Stimulated activated CD4-positive, alpha-beta T cell treated with anti-CD3 and anti-CD28 coated beads, TNF-alpha, amount 100 ng/mL, for 24 hours (primary cell): ENCODE measurements at regions not wholly inside any gene's neighbourhood (a gene's known extent, or its start where the extent isn't known, plus 50 kb on each side); places are given as distances from the start of the nearest gene placed in this dataset.
"Not testable (repeated sequence)": the region's sequence is repeated elsewhere in the genome, so short reads cannot be mapped to it uniquely, and the experiment has no call there.

Source experiments
- DNase-seq, 3 experiments: peaks; one replicate each; pipeline ENCODE4 v3.0.0-alpha.2; 2020; ENCODE audit warnings: low read depth in 3 of 3

- DNase-seq: no peak
Measured at GRCh38 chr3:153440311-153440710, 278.3 kb downstream of the RAP2B start.

DNA sequence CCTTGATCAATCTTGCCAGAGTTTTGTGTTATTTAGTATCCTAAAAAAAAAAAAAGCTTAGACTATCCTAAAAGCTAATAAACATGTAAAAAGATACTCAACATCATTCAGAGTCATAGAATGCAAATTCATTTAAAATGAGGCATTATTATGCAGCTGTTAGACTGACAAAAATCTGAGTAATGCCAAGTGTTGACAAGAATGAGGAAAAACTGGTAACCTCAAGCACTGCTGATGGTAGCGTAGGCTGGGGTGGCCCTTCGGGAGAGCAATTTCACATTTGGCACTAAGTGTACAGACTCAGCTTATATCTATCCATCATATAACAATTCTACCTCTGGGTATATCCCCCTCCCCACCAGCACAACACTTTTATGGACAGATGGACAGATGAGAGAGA lies 280.4 kb downstream of the RAP2B start:
- no peak for DNase-seq

DNA sequence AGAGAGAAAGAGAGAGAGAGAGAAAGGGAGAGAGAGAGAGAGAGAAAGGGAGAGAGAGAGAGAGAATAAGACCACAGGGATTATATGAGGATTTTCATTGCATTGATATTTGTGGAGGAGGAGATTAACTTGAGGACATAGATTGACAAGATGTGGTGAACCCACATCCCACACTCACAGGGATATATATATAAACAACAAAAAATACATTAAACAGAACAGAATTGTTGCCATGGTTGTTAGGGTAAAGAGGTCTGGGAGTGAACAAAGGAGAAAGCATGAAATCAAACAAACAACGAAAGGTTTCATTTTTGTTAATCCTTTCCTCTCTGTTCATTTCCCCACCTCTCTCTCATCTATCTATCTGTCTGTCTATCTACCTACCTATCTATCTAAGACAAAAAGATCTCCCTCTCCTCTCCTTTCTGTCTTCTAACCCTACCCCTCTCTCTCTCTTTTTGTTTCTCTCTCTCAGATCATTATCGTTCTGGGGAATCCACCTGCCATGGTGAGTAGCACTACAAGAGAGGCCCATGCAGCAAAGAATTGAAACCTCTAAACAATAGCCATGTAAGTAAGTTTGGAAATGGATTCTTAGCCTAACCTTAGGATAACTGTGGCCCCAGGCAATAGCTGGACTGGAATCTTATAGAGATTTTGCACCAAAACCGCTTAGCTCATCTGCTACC lies 280.9 kb downstream of the RAP2B start:
- no peak for DNase-seq

DNA sequence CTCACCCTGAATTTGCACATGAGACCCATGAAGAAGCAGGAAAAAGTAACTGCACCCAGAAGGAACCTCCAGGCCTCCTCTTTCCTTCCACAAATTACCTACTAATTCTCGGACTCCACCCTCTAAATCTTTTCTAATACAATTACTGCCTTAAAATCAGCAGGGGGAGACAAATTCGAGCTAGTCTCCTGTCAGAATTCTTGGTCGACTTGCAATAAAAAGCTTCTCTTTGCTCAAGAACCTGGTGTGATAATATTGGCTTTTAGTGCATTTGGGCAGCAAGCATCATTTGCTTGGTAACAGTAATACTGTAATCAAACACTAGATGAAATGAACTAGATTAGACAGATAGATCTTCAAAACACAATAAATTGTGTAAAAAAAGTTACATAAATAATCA lies 281.9 kb downstream of the RAP2B start:
- DNase-seq: no peak

GRCh38 chr3:153445817-153446216 lies 283.8 kb downstream of the RAP2B start:
- no peak for DNase-seq

GRCh38 chr3:153448151-153448829 lies 286.3 kb downstream of the RAP2B start:
- DNase-seq: no peak

- no peak for DNase-seq
Measured at GRCh38 chr3:153456833-153457545, 295.0 kb downstream of the RAP2B start.

DNA sequence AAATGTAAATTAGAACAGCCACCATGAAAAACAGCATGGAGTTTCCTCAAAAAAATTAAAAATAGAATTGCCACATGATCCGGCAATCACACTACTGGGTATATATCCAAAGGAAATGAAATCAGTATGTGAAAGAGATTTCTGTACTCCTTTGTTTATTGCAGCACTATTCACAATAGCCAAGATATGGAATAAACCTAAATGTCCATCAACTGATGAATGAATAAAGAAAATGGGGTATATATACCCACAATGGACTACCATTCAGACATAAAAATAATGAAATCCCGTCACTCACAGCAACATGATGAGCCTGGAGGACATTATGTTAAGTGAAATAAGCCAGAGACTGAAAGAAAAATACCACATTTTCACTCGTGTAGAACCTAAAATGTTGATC lies 296.9 kb downstream of the RAP2B start:
- DNase-seq: no peak

- DNase-seq: no peak
Measured at GRCh38 chr3:153462545-153462944, 300.5 kb downstream of the RAP2B start.

- DNase-seq: no peak
Measured at GRCh38 chr3:153463895-153464294, 301.9 kb downstream of the RAP2B start.

DNA sequence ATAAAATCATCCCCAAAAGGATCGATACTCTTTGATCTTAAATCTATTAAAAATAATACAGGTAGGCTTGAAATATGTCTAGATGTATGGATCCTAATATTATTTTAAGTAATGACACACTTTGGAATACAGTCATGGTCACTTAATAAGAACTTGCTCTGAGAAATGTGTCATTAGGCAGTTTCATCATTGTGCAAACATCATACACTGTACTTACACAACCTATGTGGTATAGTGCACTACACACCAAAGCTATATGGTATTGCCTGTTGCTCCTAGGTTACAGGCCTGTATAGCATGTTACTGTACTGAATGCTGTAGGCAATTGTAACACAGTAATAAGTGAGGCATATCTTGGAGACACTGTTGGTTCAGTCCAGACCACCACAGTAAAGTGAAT lies 307.1 kb downstream of the RAP2B start:
- DNase-seq: no peak

DNA sequence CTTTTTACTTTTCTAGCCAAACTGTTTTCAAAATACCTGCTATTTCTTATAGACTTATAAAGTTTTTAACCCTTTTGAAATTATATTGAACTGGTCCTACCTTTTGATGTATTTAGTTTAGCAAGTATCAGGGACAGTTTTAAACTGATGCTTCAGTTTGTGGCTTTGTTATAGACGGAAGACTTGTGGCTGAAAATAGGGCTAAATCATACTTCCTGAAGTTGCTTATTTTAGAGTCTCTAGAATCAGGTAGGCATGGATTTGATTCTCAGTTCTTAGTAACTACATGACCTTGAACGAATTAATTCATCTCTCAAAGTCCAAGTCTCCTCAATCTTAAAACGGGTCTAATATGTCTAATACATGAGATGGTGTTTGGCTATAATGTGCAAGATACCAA lies 322.8 kb downstream of the RAP2B start:
- no peak for DNase-seq

DNA sequence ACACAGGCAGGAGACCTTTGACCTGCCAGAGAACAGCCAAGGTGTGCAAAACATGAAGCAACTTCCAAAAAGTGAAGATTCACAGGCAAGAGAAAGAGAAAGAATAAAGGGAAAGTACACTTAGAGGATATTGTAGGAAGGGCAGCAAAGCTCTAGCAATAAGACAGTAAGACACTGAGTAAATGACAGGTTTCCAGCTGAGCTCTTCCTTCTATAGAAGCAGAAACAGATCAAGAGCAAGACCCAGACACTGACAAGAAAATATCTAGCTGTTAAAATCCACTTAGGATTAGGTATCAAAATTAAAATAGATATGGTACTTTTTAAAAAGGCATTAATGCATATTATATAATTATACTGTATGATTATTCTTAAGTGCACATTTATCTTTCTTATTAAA lies 333.4 kb downstream of the RAP2B start:
- DNase-seq: no peak

DNA sequence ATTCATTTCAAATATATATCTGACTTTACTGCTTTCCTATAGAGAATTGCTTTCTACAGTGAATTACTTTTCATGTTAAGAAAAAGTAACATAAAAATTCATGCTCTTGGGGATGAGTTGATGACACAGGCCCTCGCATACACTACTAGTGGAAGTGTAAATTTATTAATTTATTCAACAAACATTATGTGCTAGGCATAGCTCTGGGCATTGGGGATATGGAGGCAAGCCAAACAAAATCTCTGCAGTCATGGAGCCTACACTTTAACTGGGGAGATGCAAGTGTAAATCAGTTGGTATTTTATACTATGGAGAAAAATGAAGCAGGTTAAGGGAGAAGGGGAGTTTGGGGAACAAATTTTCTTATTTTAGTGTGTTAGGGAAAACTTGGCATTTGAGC lies 340.7 kb downstream of the RAP2B start:
- DNase-seq: no peak

GRCh38 chr3:153503873-153504272 lies 341.8 kb downstream of the RAP2B start:
- no peak for DNase-seq

DNA sequence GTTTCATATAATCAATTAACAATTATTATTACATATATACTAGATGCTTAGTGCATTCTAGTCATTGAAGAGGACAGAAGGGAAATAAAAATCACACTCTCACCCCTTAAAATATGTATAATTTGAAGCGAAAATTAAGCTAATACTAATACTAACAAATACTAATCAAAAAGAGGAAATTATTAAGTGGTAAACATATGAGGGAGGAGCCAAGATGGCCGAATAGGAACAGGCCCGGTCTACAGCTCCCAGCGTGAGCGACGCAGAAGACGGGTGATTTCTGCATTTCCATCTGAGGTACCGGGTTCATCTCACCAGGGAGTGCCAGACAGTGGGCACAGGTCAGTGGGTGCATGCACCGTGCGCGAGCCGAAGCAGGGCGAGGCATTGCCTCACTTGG lies 344.2 kb downstream of the RAP2B start:
- DNase-seq: not testable (repeated sequence)

DNA sequence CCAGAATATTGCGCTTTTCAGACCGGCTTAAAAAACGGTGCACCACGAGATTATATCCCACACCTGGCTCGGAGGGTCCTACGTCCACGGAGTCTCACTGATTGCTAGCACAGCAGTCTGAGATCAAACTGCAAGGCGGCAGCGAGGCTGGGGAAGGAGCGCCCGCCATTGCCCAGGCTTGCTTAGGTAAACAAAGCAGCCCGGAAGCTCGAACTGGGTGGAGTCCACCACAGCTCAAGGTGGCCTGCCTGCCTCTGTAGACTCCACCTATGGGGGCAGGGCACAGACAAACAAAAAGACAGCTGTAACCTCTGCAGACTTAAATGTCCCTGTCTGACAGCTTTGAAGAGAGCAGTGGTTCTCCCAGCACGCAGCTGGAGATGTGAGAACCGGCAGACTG lies 344.7 kb downstream of the RAP2B start:
- not testable (repeated sequence) for DNase-seq

- DNase-seq: no peak
Measured at GRCh38 chr3:153513236-153513635, 351.2 kb downstream of the RAP2B start.

DNA sequence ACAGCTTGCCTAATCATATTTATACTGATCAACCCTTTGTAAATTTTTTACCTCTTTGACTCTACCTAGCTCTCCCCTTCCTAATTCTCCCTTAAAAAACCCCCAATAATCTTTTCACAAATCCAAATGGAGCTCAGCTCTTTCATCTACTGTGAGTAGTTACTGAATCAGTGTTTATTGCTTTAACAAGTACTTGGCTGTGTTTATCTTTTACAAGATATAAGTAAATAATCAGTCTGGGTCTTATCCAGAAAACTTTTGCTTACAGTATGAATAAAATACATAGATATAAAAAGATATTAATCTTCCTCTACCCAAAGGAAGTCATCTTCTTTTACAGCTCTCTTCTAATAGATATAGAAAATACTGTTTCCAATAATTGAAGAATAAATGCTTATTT lies 366.4 kb downstream of the RAP2B start:
- DNase-seq: no peak

DNA sequence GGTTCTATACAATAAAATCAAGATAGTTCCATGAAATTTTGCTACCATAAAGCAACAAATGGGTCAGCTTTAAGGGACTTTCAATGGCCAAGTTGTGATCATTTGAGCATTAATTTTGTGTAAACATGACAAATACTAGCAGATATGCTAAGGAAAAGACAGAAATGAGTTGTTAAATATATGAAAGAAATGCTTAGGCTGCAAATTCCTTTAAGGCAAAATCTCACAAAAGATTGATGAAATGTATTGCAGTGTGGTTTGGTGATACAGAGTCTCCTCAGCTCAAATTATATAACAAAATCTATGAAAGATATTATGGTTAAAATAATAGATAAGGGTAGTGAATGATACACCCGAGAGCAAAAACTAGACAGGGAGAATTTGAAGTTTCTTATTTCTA lies 377.2 kb downstream of the RAP2B start:
- no peak for DNase-seq

- no peak for DNase-seq
Measured at GRCh38 chr3:153545471-153545870, 383.4 kb downstream of the RAP2B start.

DNA sequence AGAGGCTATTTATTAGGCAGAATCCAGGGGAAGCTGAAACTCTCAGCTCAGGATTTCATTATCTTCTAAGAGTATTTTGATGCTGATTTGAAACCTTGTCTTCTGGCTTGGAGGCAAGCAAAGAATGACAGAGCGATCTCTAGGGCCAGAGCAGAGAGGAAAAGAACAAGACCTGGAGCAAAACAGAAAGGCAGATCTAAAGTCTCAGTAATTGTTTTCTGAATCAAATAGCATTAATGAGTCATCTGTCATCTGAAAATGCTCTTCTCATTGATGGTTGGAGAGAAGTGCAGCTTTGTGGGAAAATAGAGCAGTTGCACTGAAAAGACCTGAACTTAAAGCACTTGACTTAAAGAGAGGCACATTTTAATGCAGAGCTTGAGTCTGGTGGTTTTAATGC lies 385.9 kb downstream of the RAP2B start:
- DNase-seq: no peak

- not testable (repeated sequence) for DNase-seq
Measured at GRCh38 chr3:153549686-153550085, 387.7 kb downstream of the RAP2B start.
